Neural progenitor cell (in vitro differentiated cells): ENCODE measurements at regions not wholly inside any gene's neighbourhood (a gene's known extent, or its start where the extent isn't known, plus 50 kb on each side); places are given as distances from the start of the nearest gene placed in this dataset.

Experiments
- DNase-seq: peaks from one replicate; pipeline ENCODE4 v3.0.0-alpha.2; 2016; ENCODE audit warnings: low spot score
- H2AFZ ChIP-seq: fragments of 200-600 bp; sonication (generic); replicated peaks from 2 replicates; pipeline ENCODE4 v1.6.1; 2016; ENCODE audit warnings: antibody characterized with exemption
- H3F3A ChIP-seq: fragments of 200-600 bp; sonication (generic); 2 replicates; pipeline ENCODE4 v1.6.1; 2016; ENCODE audit warnings: antibody characterized with exemption, low read depth
- H3K27ac ChIP-seq: fragments of 200-600 bp; sonication (generic); 2 replicates; pipeline ENCODE4 v1.5.1; 2016; ENCODE audit warnings: mild to moderate bottlenecking
- H3K27me3 ChIP-seq: fragments of 200-600 bp; sonication (generic); 2 replicates; pipeline ENCODE4 v1.6.1; 2016; ENCODE audit warnings: mild to moderate bottlenecking, moderate library complexity
- H3K36me3 ChIP-seq: fragments of 200-600 bp; sonication (generic); 2 replicates; pipeline ENCODE4 v1.5.1; 2016
- H3K4me1 ChIP-seq: fragments of 200-600 bp; sonication (generic); 2 replicates; pipeline ENCODE4 v1.6.1; 2016; ENCODE audit warnings: mixed run types
- H3K4me2 ChIP-seq: fragments of 200-600 bp; sonication (generic); 2 replicates; pipeline ENCODE4 v1.6.1; 2016
- H3K4me3 ChIP-seq: fragments of 200-600 bp; sonication (generic); 2 replicates; pipeline ENCODE4 v1.5.1; 2016
- H3K79me2 ChIP-seq: fragments of 200-600 bp; sonication (generic); 2 replicates; pipeline ENCODE4 v1.6.1; 2016; ENCODE audit warnings: low read depth
- H3K9ac ChIP-seq: fragments of 200-600 bp; sonication (generic); 2 replicates; pipeline ENCODE4 v1.6.1; 2016
- H3K9me3 ChIP-seq: fragments of 200-600 bp; sonication (generic); 2 replicates; pipeline ENCODE4 v1.5.1; 2016; ENCODE audit warnings: low read depth
- H4K20me1 ChIP-seq: fragments of 200-600 bp; sonication (generic); 2 replicates; pipeline ENCODE4 v1.6.1; 2016; ENCODE audit warnings: low read depth
- H3K27ac Mint-ChIP-seq: 3 replicates; pipeline ENCODE4 v1.8.0; 2021; ENCODE audit warnings: mixed read lengths
- H3K27me3 Mint-ChIP-seq: 2 replicates; pipeline ENCODE4 v1.8.0; 2022; ENCODE audit warnings: low read depth, mild to moderate bottlenecking, inconsistent platforms, moderate library complexity, mixed read lengths; ENCODE audit not compliant: insufficient read depth
- H3K36me3 Mint-ChIP-seq: 3 replicates; pipeline ENCODE4 v1.8.0; 2021; ENCODE audit warnings: mixed read lengths
- H3K4me1 Mint-ChIP-seq: 3 replicates; pipeline ENCODE4 v1.8.0; 2021; ENCODE audit warnings: mixed read lengths
- H3K4me3 Mint-ChIP-seq: 3 replicates; pipeline ENCODE4 v1.8.0; 2021; ENCODE audit warnings: mild to moderate bottlenecking, moderate library complexity, mixed read lengths
- H3K9me3 Mint-ChIP-seq: 3 replicates; pipeline ENCODE4 v1.8.0; 2020; ENCODE audit warnings: mixed read lengths
- EZH2 ChIP-seq: fragments of 200-600 bp; sonication (generic); IDR thresholded peaks from 2 replicates; pipeline ENCODE4 v1.6.1; 2017; ENCODE audit warnings: antibody characterized with exemption, mild to moderate bottlenecking, moderate library complexity
- EZH2phosphoT487 ChIP-seq: fragments of 200-600 bp; sonication (generic); IDR thresholded peaks from 2 replicates; pipeline ENCODE4 v1.6.1; 2017; ENCODE audit warnings: antibody characterized with exemption
- TF ChIP-seq, protein P1 (sequence below): fragments of 200-600 bp; sonication (generic); IDR thresholded peaks from 2 replicates; pipeline ENCODE4 v1.5.1; 2017; ENCODE audit warnings: antibody characterized with exemption, mild to moderate bottlenecking

- Histone ChIP-seq H4K20me1 (no peaks in the 10 kb centered on the region), H2AFZ (no peak overlapping the region), H3K36me3 (no peaks in the 10 kb centered on the region), H3K4me3 (no peak overlapping the region), H3K4me1 (peaks cover 9% of the 10 kb centered on the region), H3K9ac (no peak overlapping the region), H3K4me2 (no peak overlapping the region), H3K79me2 (no peaks in the 10 kb centered on the region), H3K9me3 (no peaks in the 10 kb centered on the region), H3K27ac (no peak overlapping the region), H3F3A (no peaks in the 10 kb centered on the region), H3K27me3 (no peaks in the 10 kb centered on the region)
- Mint-ChIP-seq H3K27ac (no peak overlapping the region), H3K36me3 (no peaks in the 10 kb centered on the region), H3K4me3 (no peak overlapping the region), H3K27me3 (no peaks in the 10 kb centered on the region), H3K9me3 (peaks cover under 1% of the 10 kb centered on the region), H3K4me1 (peaks cover 11% of the 10 kb centered on the region)
- no peak for DNase-seq
- no peak for TF ChIP-seq EZH2
Measured at GRCh38 chr10:109592391-109592790, 330.9 kb downstream of the XPNPEP1 start.

- Mint-ChIP-seq H3K27me3 (no peaks in the 10 kb centered on the region), H3K4me3 (no peak overlapping the region), H3K36me3 (no peaks in the 10 kb centered on the region), H3K4me1 (peaks cover 18% of the 10 kb centered on the region), H3K27ac (no peak overlapping the region), H3K9me3 (no peaks in the 10 kb centered on the region)
- Histone ChIP-seq H3K27ac (no peak overlapping the region), H2AFZ (no peak overlapping the region), H3K27me3 (no peaks in the 10 kb centered on the region), H3K9ac (no peak overlapping the region), H3F3A (no peaks in the 10 kb centered on the region), H3K4me2 (no peak overlapping the region), H3K4me1 (peaks cover 9% of the 10 kb centered on the region), H3K9me3 (no peaks in the 10 kb centered on the region), H4K20me1 (no peaks in the 10 kb centered on the region), H3K36me3 (no peaks in the 10 kb centered on the region), H3K4me3 (no peak overlapping the region), H3K79me2 (no peaks in the 10 kb centered on the region)
- TF ChIP-seq, protein P1, sequence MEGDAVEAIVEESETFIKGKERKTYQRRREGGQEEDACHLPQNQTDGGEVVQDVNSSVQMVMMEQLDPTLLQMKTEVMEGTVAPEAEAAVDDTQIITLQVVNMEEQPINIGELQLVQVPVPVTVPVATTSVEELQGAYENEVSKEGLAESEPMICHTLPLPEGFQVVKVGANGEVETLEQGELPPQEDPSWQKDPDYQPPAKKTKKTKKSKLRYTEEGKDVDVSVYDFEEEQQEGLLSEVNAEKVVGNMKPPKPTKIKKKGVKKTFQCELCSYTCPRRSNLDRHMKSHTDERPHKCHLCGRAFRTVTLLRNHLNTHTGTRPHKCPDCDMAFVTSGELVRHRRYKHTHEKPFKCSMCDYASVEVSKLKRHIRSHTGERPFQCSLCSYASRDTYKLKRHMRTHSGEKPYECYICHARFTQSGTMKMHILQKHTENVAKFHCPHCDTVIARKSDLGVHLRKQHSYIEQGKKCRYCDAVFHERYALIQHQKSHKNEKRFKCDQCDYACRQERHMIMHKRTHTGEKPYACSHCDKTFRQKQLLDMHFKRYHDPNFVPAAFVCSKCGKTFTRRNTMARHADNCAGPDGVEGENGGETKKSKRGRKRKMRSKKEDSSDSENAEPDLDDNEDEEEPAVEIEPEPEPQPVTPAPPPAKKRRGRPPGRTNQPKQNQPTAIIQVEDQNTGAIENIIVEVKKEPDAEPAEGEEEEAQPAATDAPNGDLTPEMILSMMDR: no peak
- no peak for TF ChIP-seq EZH2
- TF ChIP-seq EZH2phosphoT487: no peak
- DNase-seq: no peak
Measured at GRCh38 chr10:109591601-109592000, 331.7 kb downstream of the XPNPEP1 start.

- Histone ChIP-seq H3K27ac (no peak overlapping the region), H3K4me3 (no peak overlapping the region), H3K4me2 (no peak overlapping the region), H3K9ac (no peak overlapping the region), H3F3A (no peaks in the 10 kb centered on the region), H3K27me3 (no peaks in the 10 kb centered on the region), H3K36me3 (no peaks in the 10 kb centered on the region), H3K4me1 (peaks cover 4% of the 10 kb centered on the region), H4K20me1 (no peaks in the 10 kb centered on the region), H3K9me3 (no peaks in the 10 kb centered on the region), H2AFZ (no peak overlapping the region), H3K79me2 (no peaks in the 10 kb centered on the region)
- H3K9me3 Mint-ChIP-seq: no peaks in the 10 kb centered on the region
- peak; percentile 32 for DNase-seq
- no peaks in the 10 kb centered on the region for H3K36me3 Mint-ChIP-seq
- peak overlapping the region; percentile 9 for H3K27ac Mint-ChIP-seq
- H3K4me1 Mint-ChIP-seq: peaks cover 18% of the 10 kb centered on the region
- TF ChIP-seq EZH2phosphoT487: no peak
- TF ChIP-seq, protein P1: no peak
- TF ChIP-seq EZH2: no peak
- H3K4me3 Mint-ChIP-seq: no peak overlapping the region
- peaks cover 2% of the 10 kb centered on the region for H3K27me3 Mint-ChIP-seq
Measured at GRCh38 chr10:109588259-109588658, 335.1 kb downstream of the XPNPEP1 start.

GRCh38 chr10:109587366-109587765 lies 335.9 kb downstream of the XPNPEP1 start:
- Histone ChIP-seq H3K4me1 (peaks cover 4% of the 10 kb centered on the region), H3K4me3 (no peak overlapping the region), H3K79me2 (no peaks in the 10 kb centered on the region), H3K27ac (no peak overlapping the region), H3K9me3 (no peaks in the 10 kb centered on the region), H3K4me2 (no peak overlapping the region), H4K20me1 (no peaks in the 10 kb centered on the region), H3K9ac (no peak overlapping the region), H3K27me3 (no peaks in the 10 kb centered on the region), H3F3A (no peaks in the 10 kb centered on the region), H3K36me3 (no peaks in the 10 kb centered on the region), H2AFZ (no peak overlapping the region)
- H3K4me3 Mint-ChIP-seq: no peak overlapping the region
- TF ChIP-seq, protein P1: no peak
- TF ChIP-seq EZH2phosphoT487: no peak
- no peak for TF ChIP-seq EZH2
- peaks cover 2% of the 10 kb centered on the region for H3K27me3 Mint-ChIP-seq
- H3K9me3 Mint-ChIP-seq: no peaks in the 10 kb centered on the region
- no peak overlapping the region for H3K27ac Mint-ChIP-seq
- H3K4me1 Mint-ChIP-seq: peaks cover 18% of the 10 kb centered on the region
- no peaks in the 10 kb centered on the region for H3K36me3 Mint-ChIP-seq
- no peak for DNase-seq
